K562 (cell line): ENCODE measurements at regions not wholly inside any gene's neighbourhood (a gene's known extent, or its start where the extent isn't known, plus 50 kb on each side); places are given as distances from the start of the nearest gene placed in this dataset.
A peak's percentile ranks its signal among the peaks of the same experiment; 100 is the strongest.

Experiments
- ASH1L ChIP-seq: fragments of 450-650 bp; IDR thresholded peaks from 2 replicates; pipeline ENCODE4 v1.6.1; 2018; ENCODE audit warnings: borderline replicate concordance, mild to moderate bottlenecking, low read depth; ENCODE audit not compliant: partially characterized antibody
- ATF4 ChIP-seq: fragments of 450-650 bp; formaldehyde crosslinking; IDR thresholded peaks from 2 replicates; pipeline ENCODE4 v1.4.0; 2022; ENCODE audit warnings: mild to moderate bottlenecking, moderate library complexity
- CBFA2T2 ChIP-seq: fragments of 450-650 bp; conservative IDR thresholded peaks from 2 replicates; pipeline ENCODE4 v1.6.1; 2017; ENCODE audit warnings: mild to moderate bottlenecking
- ETV1 ChIP-seq: fragments of 450-650 bp; conservative IDR thresholded peaks from 2 replicates; pipeline ENCODE4 v1.6.1; 2016; ENCODE audit warnings: missing genetic modification characterization, control low read depth, low read depth, missing compliant biosample characterization
- ETV6 ChIP-seq, 3 experiments: fragments of 150-350 bp in 1 of 3; sonication (generic) in 1 of 3; formaldehyde crosslinking in 1 of 3; IDR thresholded peaks; 2 replicates each; pipeline versions ENCODE4 v1.6.1 to v1.8.0; 2014 to 2022; ENCODE audit warnings: borderline replicate concordance in 2 of 3, low read depth in 2 of 3, antibody characterized with exemption in 1 of 3, low read length in 1 of 3, mild to moderate bottlenecking in 1 of 3, missing genetic modification reagents in 1 of 3
- FOS ChIP-seq: IDR thresholded peaks from 3 replicates; pipeline ENCODE4 v1.6.1; 2011; ENCODE audit not compliant: insufficient read length; ENCODE audit errors: extremely low read depth
- HNRNPK ChIP-seq: fragments of 200-400 bp; formaldehyde crosslinking; IDR thresholded peaks from one replicate; pipeline ENCODE4 v1.6.1; 2018; ENCODE audit warnings: mild to moderate bottlenecking, low read depth, low read length; ENCODE audit not compliant: poor library complexity, severe bottlenecking
- SNRNP70 ChIP-seq: fragments of 200-400 bp; formaldehyde crosslinking; optimal IDR thresholded peaks from 2 replicates; pipeline ENCODE3; 2017; ENCODE audit warnings: low read depth, low read length
- ZBTB40 ChIP-seq, 2 experiments: fragments of 450-650 bp in 1 of 2; sonication (generic) in 1 of 2; formaldehyde crosslinking in 1 of 2; IDR thresholded peaks; 2 replicates each; pipeline versions ENCODE4 v1.7.1 to v1.9.0; 2016 to 2022; ENCODE audit warnings: inconsistent platforms in 1 of 2, mild to moderate bottlenecking in 1 of 2, missing genetic modification reagents in 1 of 2
- ZMIZ1 ChIP-seq, 2 experiments: fragments of 150-350 bp in 1 of 2; IDR thresholded peaks; 2 replicates each; pipeline ENCODE4 v1.6.1; 2012 to 2016; ENCODE audit warnings: low read depth in 2 of 2, low read length in 2 of 2, mild to moderate bottlenecking in 1 of 2, moderate library complexity in 1 of 2
- ZNF384 ChIP-seq: IDR thresholded peaks from 2 replicates; pipeline ENCODE4 v1.6.1; 2012; ENCODE audit warnings: low read depth, low read length, improper control_type of control experiment

- TF ChIP-seq ETV6 (IDR thresholded peaks at IDR 0.05; ENCODE audit: borderline replicate concordance in 1 of 2, low read depth in 2 of 2, low read length in 1 of 2) (peak in 1 of 2 experiments; percentile 76; a peak in 2 of 4 replicates), ETV6 (CRISPR knock-in tag; IDR thresholded peaks at IDR 0.05; ENCODE audit: borderline replicate concordance) (no peak), FOS (peak; percentile 32), ATF4 (CRISPR knock-in tag) (peak; percentile 91), ZMIZ1 (IDR thresholded peaks at IDR 0.05; ENCODE audit: low read depth in 2 of 2, low read length in 2 of 2) (peak in 1 of 2 experiments; percentile 85; a peak in 2 of 4 replicates), ASH1L (peak; percentile 46), ZNF384 (peak; percentile 64), ETV1 (tag) (peak; percentile 93), ZBTB40 (IDR thresholded peaks at IDR 0.05) (peak; percentile 55; the same call in 1 of the 2 replicates), ZBTB40 (CRISPR knock-in tag; IDR thresholded peaks at IDR 0.05) (no peak), HNRNPK (no peak), CBFA2T2 (peak; percentile 81), SNRNP70 (no peak)
These were observed 258.1 kb downstream of the UTRN start (continued) for GRCh38 chr6:144543006-144543871.
